GM18909 (cell line): ENCODE measurements at regions not wholly inside any gene's neighbourhood (a gene's known extent, or its start where the extent isn't known, plus 50 kb on each side); places are given as distances from the start of the nearest gene placed in this dataset.
"Not testable (repeated sequence)": the region's sequence is repeated elsewhere in the genome, so short reads cannot be mapped to it uniquely, and the experiment has no call there.

Source experiments
- ATAC-seq: cut with Tn5 transposase; IDR thresholded peaks from one replicate; pipeline ENCODE4 v1.9.1; 2021; ENCODE audit warnings: mild to moderate bottlenecking; ENCODE audit not compliant: unreplicated experiment, poor library complexity

DNA sequence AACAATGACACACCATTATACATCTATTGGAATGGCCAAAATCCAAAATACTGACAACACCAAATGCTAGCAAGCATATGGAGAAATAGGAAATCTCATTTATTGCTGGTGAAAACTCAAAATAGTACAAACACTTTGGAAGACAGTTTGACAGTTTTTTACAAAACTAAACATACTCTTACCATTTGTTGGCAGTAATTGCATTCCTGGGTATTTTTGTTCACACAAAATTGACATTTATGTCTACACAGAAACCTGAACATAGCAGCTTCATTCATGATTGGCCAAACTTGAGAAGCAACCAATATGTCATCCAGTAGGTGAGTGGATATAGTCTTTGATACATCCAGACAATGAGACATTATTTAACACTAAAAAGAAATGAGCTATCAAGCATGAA, 489.9 kb downstream of the PLOD2 start:
- ATAC-seq: no peak

DNA sequence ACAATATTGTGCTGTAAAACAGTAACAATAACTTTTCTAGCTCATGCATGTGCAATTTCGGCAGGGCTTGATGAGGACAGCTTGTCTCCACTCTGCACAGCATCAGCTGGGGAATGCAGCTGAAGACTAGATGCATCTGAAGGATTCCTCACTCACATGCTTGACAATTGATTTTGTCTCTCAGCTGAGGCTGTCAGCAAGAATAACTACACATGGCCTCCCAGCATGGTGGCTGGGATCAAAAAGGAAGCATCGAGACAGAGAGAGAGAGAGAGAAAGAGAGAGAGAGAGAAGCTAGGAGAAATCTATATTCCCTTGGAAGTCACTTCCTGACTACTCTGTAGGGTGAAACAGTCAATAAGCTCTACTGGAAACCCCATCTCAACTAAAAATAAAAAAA, 487.1 kb downstream of the PLOD2 start:
- no peak for ATAC-seq

DNA sequence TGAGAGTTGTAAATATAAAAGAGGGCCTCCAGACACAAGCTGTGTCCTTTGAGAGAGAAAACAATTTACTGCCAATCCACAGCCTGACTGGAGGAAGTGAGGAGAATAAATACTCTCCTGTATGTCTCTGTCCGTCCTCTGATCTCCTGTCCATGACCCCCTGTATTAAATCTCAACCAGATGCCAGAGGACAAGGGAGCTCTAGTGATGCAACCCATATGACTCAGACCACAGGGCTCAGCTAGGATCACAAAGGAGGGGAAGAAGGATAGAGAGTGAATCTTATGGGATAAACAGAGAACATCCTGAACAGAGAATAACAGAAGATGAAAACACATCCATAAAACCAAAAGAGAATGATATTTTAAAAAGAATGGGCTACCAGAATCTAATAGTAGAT, 482.6 kb downstream of the PLOD2 start:
- no peak for ATAC-seq

DNA sequence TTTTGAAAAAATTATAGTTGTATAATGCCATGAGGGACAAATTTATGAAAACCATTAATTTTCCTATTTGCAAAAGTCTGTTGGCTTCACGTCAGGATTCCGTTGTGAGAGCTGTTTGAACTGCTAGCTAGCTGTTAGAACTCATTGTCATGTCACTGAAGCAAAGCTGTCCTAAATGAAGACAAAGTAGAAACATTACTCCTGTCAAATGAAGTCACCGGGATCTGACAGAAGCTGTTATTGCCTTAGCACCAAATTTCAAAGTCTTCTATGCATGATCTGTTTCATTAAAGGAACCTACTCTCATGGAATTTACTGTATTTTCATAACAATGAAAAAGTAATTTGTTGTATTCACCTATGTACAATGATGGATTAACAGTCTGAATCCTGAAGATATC, 479.8 kb downstream of the PLOD2 start:
- no peak for ATAC-seq

DNA sequence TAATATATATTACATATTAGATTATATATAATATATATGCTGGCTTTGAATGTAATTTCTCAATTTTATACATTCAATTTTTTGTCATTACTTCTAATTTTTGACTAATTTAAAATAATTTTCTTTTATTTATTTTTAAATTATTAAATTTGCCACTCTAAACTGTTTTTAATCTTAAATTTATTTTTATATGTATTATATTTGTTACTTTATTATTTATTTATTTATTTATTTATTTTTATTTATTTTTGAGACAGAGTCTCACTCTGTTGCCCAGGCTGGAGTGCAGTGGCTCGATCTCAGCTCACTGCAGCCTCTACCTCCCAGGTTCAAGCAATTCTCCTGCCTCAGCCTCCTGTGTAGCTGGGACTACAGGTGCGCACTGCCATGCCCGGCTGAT, 473.0 kb downstream of the PLOD2 start:
- not testable (repeated sequence) for ATAC-seq

DNA sequence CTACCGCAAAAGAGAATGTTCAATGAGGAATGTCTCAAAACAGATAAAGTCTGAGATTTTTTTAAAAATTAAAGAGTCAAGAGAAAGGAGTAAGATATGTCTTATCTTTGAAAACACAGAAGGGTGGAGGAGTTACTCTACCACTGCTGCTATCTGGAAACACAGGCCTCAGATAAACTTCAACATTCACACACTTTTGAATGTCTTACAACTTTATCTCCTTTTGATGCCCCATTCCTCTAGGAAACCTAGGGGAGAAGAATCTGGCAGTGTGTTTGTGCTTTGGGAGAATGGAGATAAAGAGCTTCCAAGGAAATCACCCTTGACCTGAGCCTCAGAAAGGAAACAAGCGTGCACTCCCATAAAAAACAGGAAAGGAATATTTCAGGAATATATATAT, 468.2 kb downstream of the PLOD2 start:
- ATAC-seq: no peak

DNA sequence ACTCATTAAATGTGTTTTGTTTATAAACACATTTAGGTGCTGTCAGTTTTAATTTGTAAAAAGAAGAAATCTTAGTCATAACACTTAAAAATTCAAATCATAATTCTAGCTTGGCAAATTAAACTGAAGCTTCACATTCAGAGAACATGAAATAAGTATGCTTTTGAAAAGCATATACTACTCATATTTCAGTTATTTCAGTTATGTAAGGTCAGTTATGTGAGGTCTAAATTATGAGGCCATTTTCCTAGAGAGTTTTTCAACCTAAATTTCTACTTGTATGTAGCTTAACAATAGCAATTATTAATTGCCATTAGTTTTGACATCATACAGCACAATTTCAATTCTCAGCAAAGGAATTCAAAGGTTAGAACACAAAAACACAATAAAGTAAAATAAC, 465.0 kb downstream of the PLOD2 start:
- no peak for ATAC-seq

DNA sequence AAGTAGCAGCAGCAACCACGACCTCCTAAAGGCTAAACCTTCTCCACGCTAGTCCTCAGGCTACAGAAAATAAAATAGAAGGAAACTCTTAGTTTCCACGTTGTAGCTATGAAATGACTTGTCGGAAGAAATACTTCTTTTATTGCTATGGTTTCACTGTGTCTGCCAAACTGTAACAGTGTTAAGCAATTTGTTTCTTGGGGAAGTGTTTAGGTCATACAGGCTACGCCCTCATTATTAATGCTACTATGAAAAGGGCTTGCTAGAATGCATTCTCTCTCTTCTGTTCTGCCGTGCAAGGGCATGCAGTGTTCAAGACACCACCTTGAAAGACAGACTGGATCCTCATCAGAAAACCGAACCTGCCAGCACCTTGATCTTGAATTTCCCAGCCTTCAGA, 462.7 kb downstream of the PLOD2 start:
- no peak for ATAC-seq

DNA sequence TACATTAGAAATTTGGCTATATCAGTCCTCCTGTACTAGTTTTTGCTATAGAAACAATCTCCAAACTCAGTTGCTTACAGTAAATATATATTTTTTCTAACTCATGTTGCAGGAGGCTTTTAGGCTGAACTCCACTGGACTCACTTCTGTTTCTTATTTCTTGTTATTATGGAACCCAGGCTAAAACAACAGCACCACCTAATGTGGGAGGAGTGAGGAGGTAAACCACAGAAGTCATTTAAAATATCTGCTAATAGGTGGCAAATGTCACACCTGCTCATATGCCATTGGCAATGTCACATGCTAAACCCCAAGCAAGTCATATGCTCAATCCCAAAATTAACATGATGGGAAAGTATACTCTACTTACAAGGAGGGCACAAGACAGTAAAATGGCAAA, 462.2 kb downstream of the PLOD2 start:
- ATAC-seq: no peak

DNA sequence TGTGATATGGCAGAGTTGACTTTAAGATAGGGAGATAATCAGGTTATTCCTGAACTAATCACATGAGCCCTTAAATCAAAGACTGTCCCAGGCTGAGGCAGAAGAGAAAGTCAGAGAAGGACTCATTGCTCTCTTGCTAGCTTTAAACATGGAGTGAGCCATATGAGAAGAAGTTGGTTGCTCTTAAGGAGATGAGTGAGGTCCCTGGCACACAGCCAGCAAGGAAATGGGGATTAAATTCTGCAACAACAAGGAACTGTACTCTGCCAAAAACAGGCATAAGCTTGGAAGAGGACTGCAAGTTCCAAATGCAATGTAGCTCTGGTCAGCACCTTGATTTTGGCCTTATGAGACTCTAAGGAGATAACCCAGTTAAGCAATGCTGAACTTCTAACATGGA, 457.0 kb downstream of the PLOD2 start:
- ATAC-seq: no peak

DNA sequence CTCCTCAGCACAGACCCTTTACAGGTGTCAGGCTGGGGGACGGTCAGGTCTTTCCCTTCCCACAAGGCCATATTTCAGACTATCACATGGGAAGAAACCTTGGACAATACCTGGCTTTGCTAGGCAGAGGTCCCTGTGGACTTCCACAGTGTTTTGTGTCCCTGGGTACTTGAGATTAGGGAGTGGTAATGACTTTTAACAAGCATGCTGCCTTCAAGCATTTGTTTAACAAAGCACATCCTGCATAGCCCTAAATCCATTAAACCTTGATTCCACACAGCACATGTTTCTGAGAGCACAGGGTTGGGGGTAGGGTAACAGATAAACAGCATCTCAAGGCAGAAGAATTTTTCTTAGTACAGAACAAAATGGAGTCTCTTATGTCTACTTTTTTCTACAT, 451.2 kb downstream of the PLOD2 start:
- ATAC-seq: not testable (repeated sequence)

DNA sequence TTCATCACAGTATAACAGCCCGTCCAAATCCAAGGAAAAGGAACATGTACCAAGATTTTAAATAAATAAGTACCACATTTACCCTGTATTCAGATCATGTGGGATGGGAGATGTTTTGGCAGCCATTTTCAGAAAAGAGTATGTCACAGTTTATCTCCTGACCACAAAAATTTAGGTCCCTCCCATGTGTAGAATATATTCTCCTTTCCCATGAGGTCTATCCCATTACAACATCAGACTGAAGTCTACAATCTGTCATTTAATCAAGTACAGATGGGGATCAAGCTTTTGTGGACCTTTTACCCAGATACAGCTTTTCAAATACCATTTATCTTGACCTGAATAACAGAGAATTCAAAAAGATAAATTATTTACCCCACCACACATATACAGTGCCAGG, 444.5 kb downstream of the PLOD2 start:
- no peak for ATAC-seq

DNA sequence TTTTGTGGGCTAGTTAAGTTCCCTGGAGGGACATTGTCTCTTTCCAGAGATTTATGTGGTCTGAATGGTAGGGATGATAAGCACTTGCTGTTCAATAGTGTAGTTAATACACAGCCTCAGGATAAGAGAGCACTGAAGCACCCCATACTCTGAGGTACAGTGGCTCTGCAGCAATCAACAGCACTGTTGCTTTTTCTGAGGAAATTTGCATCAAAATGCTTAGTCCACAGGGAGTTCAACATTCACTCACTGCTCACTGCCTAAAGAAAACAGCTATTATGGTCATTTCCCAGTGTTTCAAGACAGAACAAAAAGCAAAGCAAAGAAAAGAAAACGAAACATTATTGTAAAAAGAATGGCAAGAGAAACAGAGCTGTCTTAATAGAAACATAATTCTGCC, 441.9 kb downstream of the PLOD2 start:
- no peak for ATAC-seq

DNA sequence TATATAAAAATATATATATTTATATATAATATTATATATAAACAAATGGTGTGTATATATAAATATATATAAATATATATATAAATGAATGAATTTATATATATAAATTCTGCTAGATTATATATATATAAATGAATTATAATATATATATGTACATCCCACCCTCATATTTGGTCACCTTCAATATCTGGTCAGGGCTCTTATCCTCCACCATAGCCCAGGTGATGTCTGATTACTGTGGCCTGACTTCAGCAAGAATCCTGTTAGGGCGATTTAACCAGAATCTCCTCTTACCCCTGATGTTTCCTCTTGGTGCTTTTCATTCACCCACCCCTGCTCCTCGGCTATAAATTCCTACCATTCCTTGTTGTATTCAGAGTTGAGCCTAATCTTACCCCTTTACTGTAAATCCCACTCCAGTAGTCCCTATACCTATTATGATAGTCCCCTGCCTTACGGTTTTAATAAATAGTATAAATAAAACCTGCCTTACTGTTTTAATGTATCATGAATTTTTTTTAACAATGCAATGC, 439.6 kb downstream of the PLOD2 start:
- no peak for ATAC-seq

DNA sequence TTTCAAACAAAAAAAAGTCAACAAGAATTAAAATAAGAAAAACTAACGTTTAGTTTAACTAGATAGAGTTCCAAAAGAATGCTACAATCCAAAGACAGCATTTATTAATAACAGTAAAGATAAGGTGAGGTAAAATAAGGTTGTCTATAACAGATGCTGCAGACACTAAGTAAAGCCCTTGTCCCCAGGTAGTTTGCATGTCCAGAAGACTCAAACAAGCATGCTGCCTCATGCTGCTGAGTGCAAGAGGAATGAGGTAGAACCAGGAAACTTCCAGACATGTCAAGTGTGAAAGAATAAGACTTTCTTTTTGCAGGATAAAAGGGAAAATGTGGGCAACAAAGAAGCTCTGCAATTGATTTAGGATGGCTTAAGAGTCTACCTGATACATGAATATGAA, 439.2 kb downstream of the PLOD2 start:
- no peak for ATAC-seq

DNA sequence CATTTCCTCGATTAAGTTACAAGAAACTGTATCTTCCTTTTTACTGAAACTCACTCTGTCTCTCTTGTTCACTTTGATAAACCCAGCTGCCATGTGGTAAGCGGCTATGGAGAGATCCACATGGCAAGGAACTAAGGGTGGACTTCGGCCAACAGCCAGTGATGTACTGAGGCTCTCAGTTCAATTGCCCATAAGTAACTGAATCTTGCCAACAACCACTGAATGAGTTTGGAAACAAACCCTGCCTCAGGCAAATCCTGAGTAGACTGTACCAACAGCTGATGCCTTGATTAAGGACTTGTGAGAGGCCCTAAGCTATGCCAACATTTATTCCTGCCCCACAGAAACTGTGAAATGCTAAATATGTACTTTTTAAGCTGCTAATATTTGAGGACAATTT, 433.5 kb downstream of the PLOD2 start:
- no peak for ATAC-seq

DNA sequence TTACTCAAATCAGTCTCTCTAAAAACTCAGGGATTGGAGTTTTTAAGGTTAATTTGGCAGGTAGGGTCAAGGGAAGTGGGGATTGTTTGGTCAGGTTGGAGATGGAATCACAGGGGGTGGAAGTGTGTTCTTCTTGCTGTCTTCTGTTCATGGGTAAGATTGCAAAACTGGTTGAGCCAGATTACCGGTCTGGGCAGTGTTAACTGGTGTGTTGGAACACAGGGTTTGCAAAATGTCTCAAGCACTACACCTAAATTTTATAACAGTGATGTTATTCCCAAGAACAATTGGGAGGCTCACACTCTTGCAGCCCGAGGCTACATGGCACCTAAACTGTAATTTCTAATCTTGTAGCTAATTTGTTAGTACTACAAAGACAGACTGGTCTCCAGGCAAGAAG, 425.4 kb downstream of the PLOD2 start:
- ATAC-seq: no peak

DNA sequence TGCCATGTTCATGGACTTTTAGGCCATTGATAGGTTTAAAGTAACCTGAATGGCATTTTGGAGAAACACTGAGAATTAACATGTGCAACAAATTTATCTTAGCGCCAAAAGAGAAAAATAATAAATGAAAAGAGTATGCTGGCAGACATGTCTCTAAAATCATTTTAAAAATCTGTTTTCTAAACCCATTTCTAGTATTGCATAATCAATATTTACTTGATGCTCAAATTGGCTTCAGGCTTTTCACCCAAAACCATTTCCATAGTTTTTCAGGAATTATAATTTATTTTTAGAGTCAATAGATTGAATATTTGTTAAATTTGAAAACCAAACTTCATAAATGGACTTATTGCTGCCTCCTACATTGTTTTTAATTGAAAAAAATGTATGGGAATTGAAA, 423.0 kb downstream of the PLOD2 start:
- ATAC-seq: no peak

DNA sequence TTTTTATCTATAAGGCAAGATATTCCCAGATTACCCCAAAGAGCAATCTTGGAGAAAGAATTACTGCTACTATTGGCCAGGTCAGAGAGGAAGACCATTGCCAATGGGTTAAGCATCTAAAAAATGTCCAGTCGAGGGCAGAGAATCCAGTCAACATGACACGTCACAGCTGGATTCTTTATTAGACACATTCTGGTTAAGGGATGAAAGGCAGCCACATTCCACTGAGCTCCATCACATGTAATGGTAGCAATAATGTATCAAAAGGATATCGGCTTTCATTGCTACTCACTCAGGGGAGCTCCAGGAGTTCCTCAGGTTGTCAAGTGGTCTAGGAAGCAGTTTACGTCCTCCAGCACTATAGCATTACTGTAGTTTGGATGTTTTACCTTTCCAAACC, 421.1 kb downstream of the PLOD2 start:
- no peak for ATAC-seq

DNA sequence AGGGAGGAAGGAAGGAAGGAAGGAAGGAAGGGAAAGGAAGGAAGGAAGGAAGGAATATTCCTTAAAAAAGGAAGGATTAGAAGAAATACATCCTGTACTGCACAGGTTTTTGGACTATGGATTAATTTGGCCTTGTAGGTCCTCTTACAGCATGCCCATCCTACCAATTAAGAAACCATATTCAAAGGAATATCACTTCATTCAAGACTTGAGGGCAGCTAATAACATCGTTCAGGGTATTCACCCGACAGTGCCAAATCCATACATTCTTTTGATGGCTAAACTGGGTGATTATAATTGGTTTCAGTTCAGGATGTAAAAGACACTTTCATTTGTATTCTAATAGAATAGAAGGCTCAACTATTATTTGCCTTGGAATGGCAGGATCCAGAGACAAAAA, 410.3 kb downstream of the PLOD2 start:
- no peak for ATAC-seq

DNA sequence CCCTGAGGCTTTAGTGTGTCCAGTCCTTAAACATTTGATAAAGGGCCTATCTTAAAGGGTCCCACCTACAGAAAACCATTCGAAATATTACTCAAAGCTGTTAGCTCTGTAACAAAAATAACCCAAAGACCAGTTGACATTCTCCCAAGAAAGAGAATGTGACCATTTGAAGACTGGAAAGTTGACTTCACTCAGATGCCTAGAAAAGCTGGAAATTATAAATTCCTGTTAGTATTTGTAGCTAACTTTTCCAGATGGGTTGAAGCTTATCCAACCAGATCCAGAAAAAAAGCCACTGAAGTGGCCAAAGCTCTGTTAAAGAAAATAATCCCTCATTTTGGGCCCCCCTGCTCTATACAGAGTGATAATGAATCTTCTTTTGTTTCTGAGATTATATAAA, 408.4 kb downstream of the PLOD2 start:
- no peak for ATAC-seq

DNA sequence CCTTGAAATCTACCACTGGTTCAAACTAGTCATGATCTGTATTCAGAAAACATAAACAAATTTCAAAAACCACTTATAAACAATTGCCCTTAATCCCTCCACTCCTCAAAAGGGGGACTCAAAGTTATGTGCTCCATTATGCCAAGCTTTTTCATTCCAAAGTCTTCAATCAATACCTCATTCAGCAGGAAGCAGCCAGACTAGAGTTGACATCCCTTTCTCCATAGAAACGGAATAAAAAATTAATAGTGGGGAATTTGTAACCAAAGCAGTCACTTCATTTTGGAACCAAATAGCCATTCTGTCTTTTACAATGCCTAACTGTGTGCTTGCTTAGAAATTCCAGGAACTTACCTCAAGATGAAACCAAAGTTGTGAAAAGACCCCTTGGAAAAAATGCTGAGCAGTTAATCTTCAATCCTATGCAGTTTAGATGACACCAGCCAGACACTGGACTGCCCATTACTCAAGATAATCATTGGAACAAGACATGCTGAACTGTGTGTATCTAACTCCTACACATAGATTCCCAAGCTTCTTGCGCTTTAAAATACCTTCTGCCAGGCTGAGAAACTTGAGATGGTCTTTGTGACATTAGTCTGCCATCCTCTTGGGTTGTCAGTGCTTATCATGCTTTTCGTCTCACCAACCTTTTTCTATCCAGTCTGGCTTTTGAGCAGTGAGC, 406.2 kb downstream of the PLOD2 start:
- ATAC-seq: no peak

DNA sequence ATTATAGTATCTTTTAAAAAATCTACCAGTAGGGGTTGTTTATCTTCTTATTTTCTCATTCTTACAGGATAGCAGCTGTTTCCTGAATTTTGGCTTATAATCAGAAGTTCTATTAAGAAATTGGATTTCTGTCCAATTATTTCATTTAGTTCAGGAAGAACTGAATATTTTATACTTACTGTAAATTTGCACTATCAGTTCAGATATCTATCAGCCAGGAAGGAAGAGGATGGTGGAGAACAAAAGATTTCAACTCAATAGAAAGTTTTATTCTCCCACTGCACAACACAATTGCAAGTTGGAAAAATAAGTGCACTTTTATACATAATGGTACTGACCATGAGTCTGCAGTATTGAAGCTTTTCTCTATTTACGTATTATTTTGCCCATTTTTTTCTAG, 400.9 kb downstream of the PLOD2 start:
- no peak for ATAC-seq
